Stomach (tissue), 4 donors: ENCODE measurements at regions not wholly inside any gene's neighbourhood (a gene's known extent, or its start where the extent isn't known, plus 50 kb on each side); places are given as distances from the start of the nearest gene placed in this dataset.

Source experiments
- EP300 ChIP-seq: sonication (generic); formaldehyde crosslinking; IDR thresholded peaks from one replicate; pipeline ENCODE4 v1.6.1; 2017; ENCODE audit warnings: antibody characterized with exemption
- POLR2A ChIP-seq, 4 donors: fragments of 450-650 bp; IDR thresholded peaks; one replicate each; pipeline ENCODE4 v1.6.1; 2016; ENCODE audit warnings: antibody characterized with exemption in 4 of 4, control low read depth in 2 of 4, mild to moderate bottlenecking in 1 of 4, moderate library complexity in 1 of 4

GRCh38 chr12:93230326-93230720, 147.4 kb upstream of the NUDT4 start:
- TF ChIP-seq EP300 (no peak), POLR2A (IDR thresholded peaks at IDR 0.05) (no peak)
